ENCODE measurements at regions not wholly inside any gene's neighbourhood (a gene's known extent, or its start where the extent isn't known, plus 50 kb on each side); places are given as distances from the start of the nearest gene placed in this dataset.

GRCh38 chr15:35858707-35859106 is 312.7 kb upstream of the DPH6 start:
- TF ChIP-seq CTCF (IDR thresholded peaks at IDR 0.05) = no peak
- TF ChIP-seq POLR2A (IDR thresholded peaks at IDR 0.05) = no peak
